Spleen (tissue), 11 donors: ENCODE measurements at regions not wholly inside any gene's neighbourhood (a gene's known extent, or its start where the extent isn't known, plus 50 kb on each side); places are given as distances from the start of the nearest gene placed in this dataset.

ENCODE experiments used
- DNase-seq: peaks from one replicate; pipeline ENCODE4 v3.0.0-alpha.2; 2020
- H3K27ac ChIP-seq, 8 donors: fragments of 200-600 bp; sonication (generic) in 7 of 8; 1 replicate in 4 of 8; 2 replicates in 4 of 8; pipeline versions ENCODE4 v1.5.0 to v1.8.0; 2016 to 2021; ENCODE audit warnings: inconsistent platforms in 4 of 8, mild to moderate bottlenecking in 4 of 8, moderate library complexity in 1 of 8
- H3K27me3 ChIP-seq, 7 donors: fragments of 200-600 bp; sonication (generic) in 6 of 7; replicated peaks in 1 of 7; 1 replicate in 4 of 7; 2 replicates in 3 of 7; pipeline versions ENCODE4 v1.5.0 to v1.8.0; 2016 to 2021; ENCODE audit warnings: inconsistent platforms in 3 of 7, mild to moderate bottlenecking in 1 of 7
- H3K36me3 ChIP-seq, 6 donors: fragments of 200-600 bp; sonication (generic) in 5 of 6; 1 replicate in 4 of 6; 2 replicates in 2 of 6; pipeline versions ENCODE4 v1.5.0 to v1.8.0; 2016 to 2021; ENCODE audit warnings: inconsistent platforms in 2 of 6
- H3K4me1 ChIP-seq, 6 donors: fragments of 200-600 bp; sonication (generic) in 5 of 6; 1 replicate in 3 of 6; 2 replicates in 3 of 6; pipeline versions ENCODE4 v1.5.0 to v1.8.0; 2016 to 2021; ENCODE audit warnings: inconsistent platforms in 3 of 6
- H3K4me3 ChIP-seq, 8 donors: fragments of 200-600 bp; sonication (generic) in 7 of 8; 1 replicate in 4 of 8; 2 replicates in 4 of 8; pipeline versions ENCODE4 v1.5.0 to v1.8.0; 2016 to 2021; ENCODE audit warnings: inconsistent platforms in 4 of 8, mild to moderate bottlenecking in 4 of 8, moderate library complexity in 2 of 8
- H3K9me3 ChIP-seq, 8 donors: fragments of 200-600 bp; sonication (generic) in 7 of 8; 1 replicate in 4 of 8; 2 replicates in 4 of 8; pipeline versions ENCODE4 v1.5.0 to v1.8.0; 2016 to 2021; ENCODE audit warnings: inconsistent platforms in 4 of 8
- CTCF ChIP-seq, 11 experiments: fragments of 200-600 bp in 7 of 11; fragments of 450-650 bp in 4 of 11; sonication (generic) in 4 of 11; IDR thresholded peaks in 8 of 11; conservative IDR thresholded peaks in 3 of 11; 1 replicate in 7 of 11; 2 replicates in 4 of 11; pipeline versions ENCODE4 v1.4.0 to v1.8.0; 2016 to 2021; ENCODE audit warnings: antibody characterized with exemption in 11 of 11, inconsistent platforms in 4 of 11, mild to moderate bottlenecking in 1 of 11
- POLR2A ChIP-seq, 3 donors: fragments of 450-650 bp; IDR thresholded peaks; one replicate each; pipeline ENCODE4 v1.5.1; 2017; ENCODE audit warnings: antibody characterized with exemption in 3 of 3, mild to moderate bottlenecking in 1 of 3
- POLR2AphosphoS5 ChIP-seq, 3 donors: sonication (generic); formaldehyde crosslinking; IDR thresholded peaks; one replicate each; pipeline ENCODE4 v1.5.1; 2017; ENCODE audit warnings: antibody characterized with exemption in 3 of 3
- WGBS, 5 donors: extraction: QIAGEN DNeasy Blood & Tissue Kit in 3 of 5; methylation state at CpG; one replicate each; pipeline versions ENCODE4 v1.1.5 to v1.1.7; 2013 to 2018; 5-methylcytosine and 5-hydroxymethylcytosine counted together
- intact Hi-C: fragments of 100-400 bp; cut with DNase I; formaldehyde crosslinking; loops from one replicate; pipeline ENCODE4 v1.15.0; 2023; ENCODE audit warnings: low total_unique reads
- donor health status: healthy with polysubstance abuse.
- donor health status: DM: no; HTN: no; CAD: no; lungs with moderate emphysema.
- donor health status: DM: no; HTN: no; CAD: no.
- donor health status: Bipolar disorder and iron deficiency.
- donor health status: healthy.
- donor health status: DM: no; HTN: no; CAD: no.
- donor health status: DM: yes; HTN: yes; CAD: no.

GRCh38 chrX:13498238-13498637, 71.2 kb upstream of the EGFL6 start:
- H3K4me3 ChIP-seq, result no peak overlapping the region
- H3K27me3 ChIP-seq, result peaks cover 0 to 26% (median 0%) of the 10 kb centered on the region in 7 donors
- WGBS, 5 donors, result 88 to 100% (median 92%) methylated on average over 2 of the region's 2 CpGs
- DNase-seq, result no peak
- H3K27ac ChIP-seq, result no peak overlapping the region
- H3K9me3 ChIP-seq, result no peaks in the 10 kb centered on the region
- intact Hi-C loops, result no loop called here
- TF ChIP-seq POLR2A (IDR thresholded peaks at IDR 0.05) (no peak), POLR2AphosphoS5 (IDR thresholded peaks at IDR 0.05) (no peak), CTCF (IDR thresholded peaks at IDR 0.05 in 8 of 11, conservative IDR thresholded peaks at IDR 0.05 in 3 of 11) (no peak)
- H3K4me1 ChIP-seq, result peaks cover 0 to 5% (median 0%) of the 10 kb centered on the region in 6 donors
- H3K36me3 ChIP-seq, result no peaks in the 10 kb centered on the region

- TF ChIP-seq POLR2A (IDR thresholded peaks at IDR 0.05) (no peak), POLR2AphosphoS5 (IDR thresholded peaks at IDR 0.05) (no peak), CTCF (IDR thresholded peaks at IDR 0.05 in 8 of 11, conservative IDR thresholded peaks at IDR 0.05 in 3 of 11) (no peak)
Measured at GRCh38 chrX:13495232-13495631, 74.2 kb upstream of the EGFL6 start.

GRCh38 chrX:13494562-13494961, 74.8 kb upstream of the EGFL6 start:
- intact Hi-C loops, result no loop called here
- no peak for DNase-seq
- WGBS, 5 donors, result 47 to 74% (median 65%) methylated on average over 2 of the region's 2 CpGs

More at GRCh38 chrX:13495232-13495631, 74.2 kb upstream of the EGFL6 start:
- H3K27ac ChIP-seq, result peak overlapping the region in 1 of 8 donors; percentile 80
- H3K4me1 ChIP-seq, result peaks cover 0 to 13% (median 0%) of the 10 kb centered on the region in 6 donors
- 54 to 100% (median 73%) methylated on average over 1 of the region's 1 CpG for WGBS, 5 donors
- intact Hi-C loops, result no loop called here
- H3K9me3 ChIP-seq, result no peaks in the 10 kb centered on the region
- H3K4me3 ChIP-seq, result no peak overlapping the region
- H3K36me3 ChIP-seq, result no peaks in the 10 kb centered on the region
- peaks cover 0 to 34% (median 0%) of the 10 kb centered on the region in 7 donors for H3K27me3 ChIP-seq
- no peak for DNase-seq

GRCh38 chrX:13493659-13494058, 75.7 kb upstream of the EGFL6 start:
- no peaks in the 10 kb centered on the region for H3K9me3 ChIP-seq
- peaks cover 0 to 28% (median 2%) of the 10 kb centered on the region in 6 donors for H3K4me1 ChIP-seq
- TF ChIP-seq CTCF (IDR thresholded peaks at IDR 0.05 in 8 of 11, conservative IDR thresholded peaks at IDR 0.05 in 3 of 11) (no peak), POLR2A (IDR thresholded peaks at IDR 0.05) (no peak), POLR2AphosphoS5 (IDR thresholded peaks at IDR 0.05) (no peak)
- no peak overlapping the region for H3K4me3 ChIP-seq
- DNase-seq, result no peak
- H3K27me3 ChIP-seq, result peaks cover 0 to 34% (median 0%) of the 10 kb centered on the region in 7 donors
- 52 to 79% (median 61%) methylated on average over 2 to 5 of the region's 5 CpGs for WGBS, 5 donors
- H3K27ac ChIP-seq, result peak overlapping the region in 4 of 8 donors; percentile 3 to 80 (median 12)
- no peaks in the 10 kb centered on the region for H3K36me3 ChIP-seq
- intact Hi-C loops, result no loop called here

More at GRCh38 chrX:13494562-13494961, 74.8 kb upstream of the EGFL6 start:
- Histone ChIP-seq H3K4me1 (peaks cover 0 to 20% (median 0%) of the 10 kb centered on the region in 6 donors), H3K9me3 (no peaks in the 10 kb centered on the region), H3K27ac (peak overlapping the region in 2 of 8 donors; percentile 8 to 80), H3K4me3 (no peak overlapping the region), H3K36me3 (no peaks in the 10 kb centered on the region), H3K27me3 (peaks cover 0 to 34% (median 0%) of the 10 kb centered on the region in 7 donors)
- TF ChIP-seq POLR2A (IDR thresholded peaks at IDR 0.05), result no peak
- TF ChIP-seq CTCF (IDR thresholded peaks at IDR 0.05 in 8 of 11, conservative IDR thresholded peaks at IDR 0.05 in 3 of 11), result no peak
- no peak for TF ChIP-seq POLR2AphosphoS5 (IDR thresholded peaks at IDR 0.05)
